KG1 (cell line): ENCODE measurements at regions not wholly inside any gene's neighbourhood (a gene's known extent, or its start where the extent isn't known, plus 50 kb on each side); places are given as distances from the start of the nearest gene placed in this dataset.
"Not testable (repeated sequence)": the region's sequence is repeated elsewhere in the genome, so short reads cannot be mapped to it uniquely, and the experiment has no call there.

Experiments used
- DNase-seq: peaks from one replicate; lab custom pipeline; 2025; lab: John Stamatoyannopoulos, UW

DNA sequence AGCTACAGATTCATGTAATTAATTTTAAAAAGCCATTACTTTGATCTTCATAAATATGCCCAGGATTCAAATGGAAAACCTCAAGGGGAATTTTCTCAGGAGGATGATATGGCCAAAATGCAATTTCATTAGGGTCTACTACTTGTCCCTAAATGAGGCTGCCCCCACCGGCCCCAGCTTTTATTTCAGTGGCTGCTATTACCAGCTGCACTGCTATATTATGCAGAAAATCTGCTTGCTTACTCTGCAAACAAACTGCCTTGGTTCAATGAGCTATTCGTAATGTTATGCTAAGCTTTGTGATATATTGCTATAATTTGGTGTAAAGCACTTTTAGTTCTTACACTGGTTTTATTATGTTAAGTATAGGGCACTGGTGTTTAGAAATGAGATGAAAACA lies 137.3 kb upstream of the TMTC4 start:
- no peak for DNase-seq

DNA sequence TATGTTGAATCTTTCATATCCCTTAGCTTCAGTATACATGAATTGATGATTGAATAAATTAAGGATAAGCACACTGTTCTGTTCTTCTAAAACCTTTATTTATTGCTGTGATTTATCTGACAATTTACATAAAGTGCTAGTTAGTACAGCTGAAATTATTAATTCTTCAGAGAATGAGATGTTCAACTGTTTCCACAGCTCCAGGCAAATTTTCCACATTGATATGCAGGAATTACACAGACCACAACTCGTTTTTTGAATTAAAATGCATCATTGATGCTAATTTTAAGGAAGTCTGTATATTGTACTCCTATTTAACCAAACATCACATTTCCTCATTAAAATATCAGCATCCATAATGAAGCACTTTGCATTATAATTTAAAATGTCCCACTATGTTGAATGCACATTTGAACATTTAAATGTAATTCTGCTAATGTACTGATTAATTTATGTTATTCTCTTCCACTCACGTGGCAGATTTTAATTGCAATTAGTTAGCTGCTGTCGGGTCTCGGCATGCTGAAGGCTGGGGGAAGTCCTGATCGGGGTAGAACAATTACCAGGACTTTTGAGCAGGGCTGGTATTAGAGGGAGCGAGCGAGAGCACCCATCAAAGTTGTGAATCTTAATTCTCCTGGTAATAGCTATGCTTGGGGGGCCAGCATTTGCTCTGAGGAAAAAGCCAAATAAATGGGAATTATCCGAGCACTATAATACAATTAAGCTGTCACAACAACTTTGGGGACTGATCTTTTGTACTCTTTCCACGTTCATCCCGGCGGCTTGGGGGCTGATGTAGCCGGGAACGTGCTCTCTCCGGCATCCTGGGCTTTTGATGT lies 136.7 kb upstream of the TMTC4 start:
- no peak for DNase-seq

GRCh38 chr13:100810481-100810880 lies 135.9 kb upstream of the TMTC4 start:
- no peak for DNase-seq

DNA sequence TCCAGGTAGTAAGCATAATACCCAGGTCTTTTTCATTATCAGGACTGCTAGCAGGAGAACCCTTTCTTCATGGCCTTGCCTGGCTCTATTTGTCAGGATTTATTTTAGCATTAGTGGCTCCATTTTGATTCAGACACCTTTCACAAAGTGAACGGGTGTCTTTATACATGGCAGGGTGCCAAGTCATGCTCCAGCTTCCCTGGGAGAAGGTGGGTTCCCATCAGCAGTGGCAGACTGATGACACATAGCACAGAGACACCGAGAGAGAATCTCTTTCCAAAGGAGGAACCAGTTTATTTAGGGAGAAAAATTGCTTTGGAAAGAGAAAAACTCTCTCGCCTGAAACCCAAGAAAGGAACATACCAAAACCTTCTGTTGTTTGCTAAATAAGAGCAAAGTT lies 135.3 kb upstream of the TMTC4 start:
- no peak for DNase-seq

GRCh38 chr13:100809129-100809390 lies 134.5 kb upstream of the TMTC4 start:
- DNase-seq: no peak

- no peak for DNase-seq
Observed at GRCh38 chr13:100808330-100809128, 133.9 kb upstream of the TMTC4 start.

DNA sequence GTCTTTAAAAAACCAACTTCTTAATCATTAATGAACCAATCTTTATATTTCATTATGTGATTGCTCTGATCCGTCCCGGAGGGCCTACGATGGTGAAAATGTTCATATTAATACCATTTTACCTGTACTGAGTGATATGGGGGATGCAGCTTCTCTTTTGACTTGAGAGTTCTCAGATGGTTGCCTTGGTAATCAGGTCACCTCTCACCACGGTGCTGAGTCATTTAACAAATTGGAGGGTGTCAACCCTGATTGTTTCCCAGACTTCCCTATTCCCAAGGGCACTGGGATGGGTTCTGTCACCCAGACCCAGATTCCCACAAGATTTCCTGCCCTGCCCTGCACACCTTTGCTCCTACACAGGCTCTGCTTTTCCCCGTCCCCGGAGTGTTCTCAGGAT lies 128.5 kb upstream of the TMTC4 start:
- no peak for DNase-seq

GRCh38 chr13:100800283-100800875 lies 125.8 kb upstream of the TMTC4 start:
- DNase-seq: no peak

GRCh38 chr13:100798739-100799361 lies 124.3 kb upstream of the TMTC4 start:
- DNase-seq: no peak

GRCh38 chr13:100797921-100798320 lies 123.3 kb upstream of the TMTC4 start:
- DNase-seq: no peak

GRCh38 chr13:100796463-100796862 lies 121.9 kb upstream of the TMTC4 start:
- DNase-seq: no peak

- no peak for DNase-seq
Observed at GRCh38 chr13:100794575-100794974, 120.0 kb upstream of the TMTC4 start.

DNA sequence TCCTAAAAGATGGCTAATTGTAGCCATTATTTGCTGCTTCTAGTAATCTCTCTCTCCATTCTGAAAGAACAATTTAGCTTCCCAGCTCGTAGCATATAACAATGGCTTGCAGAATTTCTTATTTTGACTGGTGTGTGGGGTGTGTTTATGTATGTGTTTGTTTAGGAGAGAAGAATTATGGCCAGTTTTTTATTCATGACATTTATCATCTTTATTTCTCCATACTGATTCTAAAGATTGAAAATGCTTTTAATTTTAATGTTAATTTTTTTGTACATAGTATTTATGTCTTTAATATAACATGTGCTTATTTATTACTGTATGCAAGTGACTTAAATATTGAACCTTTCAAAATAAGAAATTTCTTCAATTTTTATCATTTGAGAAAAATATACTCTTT lies 115.8 kb upstream of the TMTC4 start:
- no peak for DNase-seq

DNA sequence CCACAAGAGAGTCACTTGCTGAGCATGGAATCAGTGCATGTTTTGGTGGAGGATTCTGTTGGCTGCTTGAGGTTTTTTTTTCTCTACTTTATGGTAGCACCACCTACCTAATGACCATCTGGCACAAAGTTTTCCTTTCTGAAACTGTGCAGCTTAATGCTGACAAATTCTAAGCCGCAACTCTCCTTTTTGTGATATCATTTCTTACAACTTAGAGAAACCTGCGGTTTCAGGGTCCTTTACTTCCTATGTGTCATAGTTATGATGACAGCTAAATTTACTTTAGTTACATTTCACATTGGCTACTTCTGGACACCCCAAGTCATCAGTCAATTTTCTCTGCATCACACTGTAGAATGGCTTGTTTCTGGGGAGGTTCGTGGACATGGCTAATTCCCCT lies 115.4 kb upstream of the TMTC4 start:
- DNase-seq: peak; percentile 16

DNA sequence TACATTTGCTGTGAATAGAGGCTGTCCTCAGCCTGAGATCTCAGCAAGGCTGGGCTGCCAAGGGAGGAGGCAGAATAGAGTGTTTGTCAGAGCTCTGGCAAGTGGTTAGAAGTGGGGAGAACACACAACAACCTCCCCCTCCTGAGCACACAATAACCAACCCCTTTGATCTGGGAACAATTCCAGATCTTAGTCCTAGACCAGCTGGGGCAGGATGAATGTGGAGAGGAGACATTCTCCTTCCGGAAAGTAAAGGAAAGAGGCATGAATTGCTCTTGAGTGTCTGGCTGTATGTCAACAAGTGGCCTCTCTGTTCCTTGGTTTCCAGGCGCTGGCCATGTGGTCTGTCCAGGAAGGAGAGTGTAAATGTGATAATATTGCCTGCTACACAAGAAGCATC lies 114.9 kb upstream of the TMTC4 start:
- DNase-seq: no peak

GRCh38 chr13:100789025-100789424 lies 114.4 kb upstream of the TMTC4 start:
- DNase-seq: no peak

DNA sequence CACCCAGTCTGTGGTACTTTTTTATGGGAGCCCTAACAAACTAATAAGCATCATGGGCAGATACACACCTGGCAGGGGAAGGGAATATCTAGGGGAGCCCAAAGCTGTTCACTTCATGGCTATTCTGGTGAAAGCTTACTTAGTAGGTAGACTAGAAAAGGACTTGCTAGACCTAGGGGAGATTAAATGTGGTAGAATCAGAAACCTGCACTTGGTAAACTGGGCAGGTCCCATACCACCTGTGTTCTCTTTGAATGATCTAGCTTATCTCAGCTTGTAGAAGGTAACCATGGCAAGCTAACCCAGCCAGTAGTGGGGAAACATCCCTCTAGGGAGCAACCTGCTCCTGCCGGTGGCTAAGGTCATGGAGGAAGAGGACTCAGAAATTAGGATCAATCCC lies 113.9 kb upstream of the TMTC4 start:
- no peak for DNase-seq

- DNase-seq: no peak
Observed at GRCh38 chr13:100787899-100788298, 113.3 kb upstream of the TMTC4 start.

DNA sequence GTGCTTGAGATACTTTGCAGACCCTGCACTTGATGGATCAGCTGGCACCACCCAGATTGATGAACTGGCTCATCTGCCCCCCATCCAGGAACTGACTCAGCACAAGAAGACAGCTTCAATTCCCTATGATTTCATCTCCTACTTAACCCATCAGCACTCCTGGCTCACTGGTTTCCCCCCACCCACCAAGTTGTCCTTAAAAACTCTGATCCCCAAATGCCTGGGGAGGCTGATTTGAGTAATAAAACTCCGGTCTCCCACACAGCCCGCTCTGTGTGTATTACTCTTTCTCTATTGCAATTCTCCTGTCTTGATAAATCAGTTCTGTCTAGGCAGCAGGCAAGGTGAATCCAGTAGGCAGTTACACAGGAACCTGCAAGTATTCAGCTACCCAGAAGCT lies 102.1 kb upstream of the TMTC4 start:
- DNase-seq: not testable (repeated sequence)

DNA sequence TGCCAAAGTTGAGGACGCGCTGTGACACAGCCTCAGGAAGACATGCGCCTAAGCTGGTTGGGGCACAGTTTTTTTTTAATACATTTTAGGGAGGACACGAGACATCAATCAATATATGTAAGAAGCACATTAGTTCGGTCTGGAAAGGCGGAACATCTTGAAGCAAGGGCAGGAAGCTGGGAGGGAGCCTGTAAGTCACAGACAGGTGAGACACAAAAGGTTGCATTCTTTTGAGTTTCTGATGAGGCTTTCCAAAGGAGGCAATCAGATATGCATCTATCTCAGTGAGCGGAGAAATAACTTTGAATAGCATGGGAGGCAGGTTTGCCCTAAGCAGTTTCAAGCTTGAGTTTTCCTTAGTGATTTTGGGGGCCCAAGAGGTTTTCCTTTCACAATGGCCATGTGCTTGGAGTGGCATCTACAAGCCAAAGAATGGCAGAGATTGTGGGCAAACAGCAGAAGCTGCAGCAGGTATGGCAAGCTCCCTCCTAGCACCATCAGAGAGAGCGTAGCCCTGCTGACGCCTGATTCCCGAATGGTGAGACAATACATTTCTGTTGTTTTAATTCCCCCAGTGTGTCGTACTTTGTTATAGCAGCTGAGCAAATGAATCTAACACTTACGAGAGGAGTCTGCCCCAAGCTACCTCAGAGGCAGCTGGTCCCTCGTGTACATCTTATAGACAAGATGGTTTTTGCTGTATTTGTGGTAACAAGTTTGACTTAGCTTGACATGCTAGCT lies 99.5 kb upstream of the TMTC4 start:
- DNase-seq: no peak

DNA sequence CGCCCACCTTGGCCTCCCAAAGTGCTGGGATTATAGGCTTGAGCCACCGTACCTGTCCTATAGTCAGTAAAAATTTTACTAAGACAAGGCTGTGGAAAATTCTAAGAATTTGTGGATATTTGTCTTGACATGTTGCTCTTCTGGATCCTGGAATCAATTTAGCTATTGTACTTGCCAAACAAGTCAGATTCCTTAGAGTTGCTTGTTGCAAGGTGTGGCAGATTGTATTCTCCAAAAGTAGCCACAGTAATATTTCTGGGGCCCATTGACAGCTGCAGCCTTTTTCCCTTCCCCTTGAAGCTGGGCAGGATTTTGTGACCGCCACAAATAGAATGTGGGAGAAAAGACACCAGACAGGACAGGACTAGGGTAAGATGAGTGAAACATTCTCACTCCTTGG lies 98.8 kb upstream of the TMTC4 start:
- no peak for DNase-seq

DNA sequence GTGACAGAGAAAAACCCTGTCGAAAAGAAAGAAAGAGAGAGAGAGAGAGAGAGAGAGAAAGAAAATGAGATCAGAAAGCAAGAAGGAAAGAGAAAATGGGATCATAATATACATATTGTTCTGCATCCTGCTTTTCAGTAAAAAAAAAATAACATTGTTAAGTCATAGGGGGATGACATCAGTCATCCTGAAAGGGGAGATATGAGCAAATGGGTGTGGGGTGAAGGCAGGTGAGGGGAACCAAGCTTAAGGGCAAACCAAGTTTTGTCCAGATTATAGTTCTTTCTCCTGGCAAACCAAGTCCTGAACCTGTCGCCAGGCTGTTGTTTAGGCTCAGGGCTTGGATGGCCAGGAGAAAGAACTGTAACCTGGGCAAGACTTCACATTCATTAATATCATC lies 92.6 kb upstream of the TMTC4 start:
- no peak for DNase-seq
